ENCODE measurements at regions not wholly inside any gene's neighbourhood (a gene's known extent, or its start where the extent isn't known, plus 50 kb on each side); places are given as distances from the start of the nearest gene placed in this dataset.

DNA sequence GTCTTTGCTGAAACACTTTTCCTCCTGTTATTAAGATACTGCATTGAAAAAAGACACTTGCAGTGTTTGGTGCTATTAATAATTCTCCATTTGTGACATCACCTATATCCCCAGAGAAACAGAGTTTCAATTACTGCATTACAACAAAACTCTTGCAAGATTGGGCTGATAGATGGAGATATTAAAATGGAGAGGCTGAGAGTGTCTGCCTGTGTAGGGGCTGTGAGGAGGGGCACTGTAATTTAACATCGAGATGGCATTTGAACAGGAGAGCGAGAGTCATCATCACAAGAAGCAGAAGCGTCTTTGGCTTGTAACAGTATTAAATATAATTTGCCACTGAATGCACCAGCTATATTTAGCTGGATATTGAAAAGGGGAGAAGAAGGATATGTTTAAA is 316.5 kb downstream of the CDH26 start:
- DNase-seq (ENCODE audit: low read depth) = no peak

DNA sequence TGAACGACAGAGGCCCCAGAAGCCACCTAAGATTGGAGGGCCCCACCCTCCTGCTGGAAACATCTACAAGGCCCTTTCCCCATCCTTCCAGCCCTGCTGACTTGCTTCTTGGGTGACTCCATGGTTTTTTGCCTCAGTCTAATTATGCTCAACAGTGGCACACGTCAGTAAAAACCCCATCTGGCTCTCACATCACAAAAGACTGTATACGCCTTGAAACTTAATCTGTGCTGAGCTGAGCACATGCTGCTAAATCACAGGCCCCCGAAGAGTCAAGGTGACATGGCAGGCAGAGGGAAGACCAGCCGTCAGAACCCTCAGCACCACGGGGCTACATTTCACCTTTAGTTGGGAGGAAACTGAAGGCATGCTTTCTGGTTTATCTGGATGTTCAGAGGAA is 323.1 kb downstream of the CDH26 start:
- DNase-seq (ENCODE audit: low read depth) = no peak

DNA sequence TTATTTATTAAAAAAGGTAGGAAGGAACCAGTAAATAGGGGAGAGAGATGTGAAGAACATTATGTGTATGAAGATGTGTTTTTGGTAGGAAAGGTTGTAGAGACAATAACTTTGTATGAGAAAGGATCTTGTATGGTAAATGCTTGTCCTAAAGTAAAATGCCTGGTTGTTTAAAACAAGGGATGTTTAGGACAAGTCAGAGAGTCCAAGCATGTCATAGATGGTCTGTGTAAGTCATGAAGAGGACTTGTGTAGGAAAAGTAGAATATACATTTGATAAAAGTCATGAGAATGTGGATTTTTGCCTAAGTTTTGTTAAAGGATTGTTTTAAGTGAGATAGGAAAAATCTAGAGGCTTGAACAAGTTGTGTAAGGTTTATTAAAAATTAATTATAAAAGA is 325.1 kb downstream of the CDH26 start:
- no peak for DNase-seq (ENCODE audit: low read depth)

DNA sequence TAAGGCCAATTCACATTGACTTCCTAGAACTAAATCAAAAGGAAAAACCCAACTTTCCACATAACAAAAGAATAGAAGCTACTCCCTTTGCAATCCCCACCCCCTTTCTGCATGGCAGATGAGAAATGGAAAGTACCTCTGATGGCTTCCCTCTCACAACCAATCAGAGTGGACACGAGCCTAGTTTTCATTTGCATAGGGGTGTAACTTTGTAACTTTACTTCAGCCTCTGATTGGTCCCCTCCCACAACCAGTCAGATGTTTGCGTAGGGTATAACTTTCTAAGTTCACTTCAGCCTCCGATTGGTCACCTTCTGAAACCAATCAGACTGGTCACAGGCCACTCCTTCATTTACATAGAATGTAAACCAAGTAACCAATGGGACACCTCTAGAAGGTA is 328.5 kb downstream of the CDH26 start:
- DNase-seq (ENCODE audit: low read depth) = no peak

DNA sequence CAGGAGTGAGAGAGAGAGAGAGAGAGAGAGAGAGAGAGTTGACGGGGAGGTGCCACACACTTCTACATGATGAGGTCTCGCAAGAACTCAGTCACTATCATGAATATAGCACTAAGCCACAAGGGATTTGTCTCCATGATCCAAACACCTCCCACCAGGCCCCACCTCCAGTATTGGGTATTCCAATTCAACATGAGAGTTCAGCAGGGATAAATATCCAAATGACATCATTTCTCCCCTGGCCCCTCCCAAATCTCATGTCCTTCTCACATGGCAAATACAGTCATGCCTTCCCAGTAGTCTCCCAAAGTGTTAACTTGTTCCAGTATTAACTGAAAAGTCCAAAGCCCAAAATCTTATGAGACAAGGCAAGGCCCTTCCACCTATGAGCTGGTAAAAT is 330.7 kb downstream of the CDH26 start:
- DNase-seq (ENCODE audit: low read depth) = no peak

DNA sequence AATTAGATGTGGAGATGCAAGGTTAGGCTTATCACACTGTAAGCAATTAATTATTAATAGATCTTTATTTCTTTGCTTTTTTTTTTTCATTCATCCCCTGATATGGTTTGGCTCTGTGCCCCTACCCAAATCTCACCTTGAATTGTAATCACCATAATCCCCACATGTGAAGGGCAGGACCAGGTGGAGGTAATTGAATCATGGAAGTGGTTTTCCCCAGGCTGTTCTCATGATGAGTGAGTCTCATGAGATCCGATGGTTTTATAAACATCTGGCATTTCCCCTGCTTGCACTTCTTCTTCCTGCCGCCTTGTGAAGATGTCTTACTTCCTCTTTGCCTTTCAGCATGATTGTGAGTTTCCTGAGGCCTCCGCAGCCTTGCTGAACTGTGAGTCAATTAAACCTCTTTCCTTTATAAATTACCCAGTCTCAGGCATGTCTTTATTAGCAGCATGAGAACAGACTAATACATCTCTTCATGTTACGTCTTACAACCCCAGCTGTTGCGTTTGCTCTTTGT is 333.8 kb downstream of the CDH26 start:
- no peak for DNase-seq (ENCODE audit: low read depth)

DNA sequence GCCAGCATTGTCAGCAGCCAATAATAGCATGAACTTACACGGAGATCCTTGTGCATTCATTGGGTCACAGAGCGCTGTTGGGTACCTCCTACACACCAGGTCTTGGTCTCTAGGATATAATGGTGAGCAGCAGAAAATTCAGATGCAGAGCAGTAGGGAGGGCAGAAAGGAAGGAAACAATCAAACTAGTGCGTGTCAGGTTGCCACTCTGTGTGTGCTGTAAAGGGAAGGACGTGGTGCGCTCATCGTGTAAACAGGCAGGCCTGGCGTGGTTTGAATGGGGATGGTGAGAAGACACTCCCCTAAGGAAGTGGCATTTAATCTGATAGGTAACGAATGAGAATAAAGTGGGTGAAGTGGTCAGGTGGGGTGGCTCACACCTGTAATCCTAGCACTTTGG is 336.4 kb downstream of the CDH26 start:
- DNase-seq (ENCODE audit: low read depth) = no peak

DNA sequence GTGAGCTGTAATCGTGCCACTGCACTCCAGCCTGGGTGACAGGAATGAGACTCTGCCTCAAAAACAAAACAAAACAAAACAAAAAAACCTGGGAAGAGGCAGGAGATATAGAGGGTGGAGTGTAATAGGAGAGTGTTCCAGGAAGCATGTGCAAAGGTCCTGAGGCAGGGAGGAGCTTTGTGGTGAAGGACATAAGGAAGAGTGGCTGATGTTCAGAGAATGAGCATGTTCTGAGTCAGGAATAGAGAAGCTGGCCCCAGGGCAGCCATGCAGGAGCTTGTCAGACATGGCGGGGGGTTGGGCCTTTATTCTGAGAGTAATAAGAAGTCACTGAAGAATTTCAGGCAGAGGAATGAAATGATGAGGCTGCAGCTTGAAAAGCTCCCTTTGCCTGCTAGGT is 337.0 kb downstream of the CDH26 start:
- no peak for DNase-seq (ENCODE audit: low read depth)

DNA sequence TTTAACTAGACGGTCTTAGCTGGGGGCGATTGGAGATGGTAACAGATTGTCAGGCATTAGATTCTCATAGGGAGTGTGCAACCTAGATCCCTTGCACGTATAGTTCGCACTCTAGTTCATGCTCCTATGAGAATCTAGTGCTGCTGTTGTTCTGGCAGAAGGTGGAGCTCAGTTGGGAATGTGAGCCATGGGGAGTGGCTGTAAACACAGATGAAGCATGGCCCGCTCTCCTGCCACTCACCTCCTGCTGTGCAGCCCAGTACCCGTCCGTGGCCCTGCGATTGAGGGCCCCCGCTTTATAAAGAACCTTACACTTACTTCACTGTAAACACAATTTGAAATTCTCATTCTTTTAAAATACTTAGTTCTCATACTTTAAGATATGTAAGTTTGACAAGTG is 339.4 kb downstream of the CDH26 start:
- DNase-seq (ENCODE audit: low read depth) = no peak

DNA sequence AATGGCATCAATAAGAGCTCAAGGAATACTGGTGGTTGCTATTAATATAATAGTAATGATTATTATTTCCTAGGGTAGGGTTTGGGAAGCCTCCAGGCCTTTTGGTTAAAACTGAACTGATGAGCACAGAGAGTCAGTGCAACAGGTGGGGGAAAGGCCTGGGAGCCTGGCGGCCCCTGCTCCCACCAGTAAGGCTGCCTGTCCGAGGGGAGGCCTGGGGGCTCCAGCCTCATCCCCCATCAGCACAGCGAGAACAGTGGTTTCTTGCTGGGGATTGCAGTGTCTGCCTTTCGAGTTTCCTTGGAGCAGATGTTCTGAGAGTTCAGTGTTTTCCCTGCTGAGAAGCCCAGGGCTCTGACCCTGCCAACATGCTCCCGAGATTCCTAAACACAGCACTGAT is 340.4 kb downstream of the CDH26 start:
- DNase-seq (ENCODE audit: low read depth) = no peak

DNA sequence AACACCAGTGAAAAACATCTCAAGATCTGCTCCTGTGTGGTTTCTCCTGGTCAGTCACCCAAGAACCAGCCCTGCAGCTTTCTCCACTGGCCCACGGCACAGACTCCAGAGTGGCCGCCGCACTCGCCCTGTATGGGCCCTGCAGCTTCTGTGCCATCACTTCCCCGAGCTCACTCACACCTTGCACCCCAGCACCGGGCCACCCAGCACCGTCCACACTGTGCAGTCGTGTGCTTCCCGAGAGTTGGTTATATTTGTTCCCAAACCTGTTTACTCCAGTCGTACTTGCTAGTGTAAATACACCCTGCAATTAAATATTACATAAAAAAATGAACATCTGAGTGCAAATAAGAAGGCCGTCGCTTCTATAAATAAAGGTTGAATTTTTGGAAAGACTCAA is 341.7 kb downstream of the CDH26 start:
- no peak for DNase-seq (ENCODE audit: low read depth)

DNA sequence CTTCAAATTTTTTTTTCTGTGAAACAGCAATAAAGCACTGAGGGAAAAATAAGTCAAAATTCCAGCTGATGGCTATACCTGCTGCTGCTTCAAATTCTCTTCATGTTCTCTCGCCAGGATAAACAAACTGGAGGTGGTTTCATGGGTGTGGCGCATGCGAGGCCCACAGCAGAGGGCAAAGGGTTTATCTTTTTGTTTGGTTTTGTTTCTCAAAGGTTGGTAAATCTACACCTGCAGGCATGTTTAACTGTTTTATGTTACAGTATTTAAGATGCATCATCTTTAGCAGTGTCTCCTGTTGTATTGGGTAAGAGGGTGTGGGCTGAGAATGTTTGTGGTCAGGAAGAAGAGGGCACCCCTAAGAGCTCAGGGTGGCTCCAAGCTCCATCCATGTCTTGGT is 342.2 kb downstream of the CDH26 start:
- DNase-seq (ENCODE audit: low read depth) = no peak

DNA sequence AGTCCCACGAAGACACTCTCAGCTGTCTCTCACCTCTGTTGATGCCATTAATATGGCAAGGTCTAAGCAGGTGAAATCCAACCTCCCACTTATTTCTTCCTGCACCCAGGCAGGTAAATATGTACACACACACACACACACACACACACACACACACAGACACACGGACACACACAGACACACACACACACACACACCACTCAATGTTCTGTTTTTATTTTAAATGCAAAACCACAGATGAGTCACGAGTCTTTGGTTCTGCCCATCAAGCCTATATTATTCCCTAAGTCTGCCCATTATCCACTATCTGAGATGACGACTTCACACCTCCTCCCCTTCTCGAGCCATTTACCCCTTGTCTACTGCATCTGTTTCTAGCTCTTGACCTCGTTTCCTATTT is 344.7 kb downstream of the CDH26 start:
- no peak for DNase-seq (ENCODE audit: low read depth)

DNA sequence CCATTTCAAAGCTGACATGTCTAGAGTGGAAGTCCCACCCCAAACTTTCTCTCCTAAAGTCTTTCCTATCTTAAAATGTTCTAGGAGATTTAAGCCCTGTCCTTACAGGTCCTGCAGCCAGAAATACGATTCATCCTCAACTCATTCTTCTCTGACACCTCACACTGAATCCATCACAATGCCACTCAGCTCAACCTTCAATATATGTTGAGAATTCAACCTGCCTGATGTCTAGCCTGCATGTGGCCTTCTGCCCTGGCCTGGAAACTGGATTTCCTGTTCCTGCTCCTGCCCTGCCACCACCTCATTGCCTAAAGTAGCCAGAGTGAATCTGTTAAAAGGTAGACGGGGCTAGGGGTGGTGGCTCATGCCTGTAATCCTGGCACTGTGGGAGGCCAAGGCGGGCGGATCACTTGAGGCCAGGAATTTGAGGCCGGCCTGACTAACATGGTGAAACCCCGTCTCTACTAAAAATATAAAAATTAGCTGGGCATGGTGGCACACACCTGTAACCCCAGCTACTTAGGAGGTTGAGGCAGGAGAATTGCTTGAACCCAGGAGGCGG is 345.9 kb downstream of the CDH26 start:
- no peak for DNase-seq (ENCODE audit: low read depth)

DNA sequence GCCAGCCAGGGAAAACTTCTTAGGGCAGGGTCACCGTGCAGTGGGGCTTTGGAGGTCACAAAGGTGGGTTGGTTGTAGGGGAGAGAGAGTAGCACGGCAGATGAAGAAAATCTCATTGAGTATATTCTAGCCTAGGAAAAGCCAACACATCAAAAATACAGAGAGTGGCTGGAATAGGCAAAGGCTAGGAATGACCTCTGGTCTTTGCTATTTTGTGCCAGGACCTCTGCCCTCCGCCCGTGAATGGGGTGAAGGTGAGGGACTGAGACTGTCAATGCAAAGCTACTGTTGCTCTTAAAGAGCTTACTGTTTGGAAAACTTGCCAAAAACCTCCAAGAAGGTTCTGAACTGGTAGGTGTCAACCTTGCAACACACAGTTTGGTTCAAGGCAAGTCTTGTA is 346.7 kb downstream of the CDH26 start:
- no peak for DNase-seq (ENCODE audit: low read depth)

DNA sequence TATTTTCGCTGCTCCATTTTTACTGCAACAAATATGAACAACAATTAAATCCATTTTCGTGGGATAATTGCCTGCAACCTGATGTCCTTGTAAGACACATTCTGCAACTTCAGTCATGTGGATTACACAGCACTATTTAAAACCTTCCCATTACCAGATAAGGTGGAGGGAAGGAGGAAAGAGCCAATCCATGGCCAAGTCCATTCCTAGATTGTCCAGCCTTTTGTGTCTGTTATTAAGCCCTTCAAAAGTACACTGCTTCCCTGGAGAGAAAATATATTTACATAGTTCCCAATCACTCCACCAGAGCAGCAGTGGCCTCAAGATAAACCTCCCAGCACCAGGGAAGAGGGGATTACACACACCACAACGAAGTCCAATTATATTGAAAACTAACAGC is 347.9 kb downstream of the CDH26 start:
- DNase-seq (ENCODE audit: low read depth) = no peak

DNA sequence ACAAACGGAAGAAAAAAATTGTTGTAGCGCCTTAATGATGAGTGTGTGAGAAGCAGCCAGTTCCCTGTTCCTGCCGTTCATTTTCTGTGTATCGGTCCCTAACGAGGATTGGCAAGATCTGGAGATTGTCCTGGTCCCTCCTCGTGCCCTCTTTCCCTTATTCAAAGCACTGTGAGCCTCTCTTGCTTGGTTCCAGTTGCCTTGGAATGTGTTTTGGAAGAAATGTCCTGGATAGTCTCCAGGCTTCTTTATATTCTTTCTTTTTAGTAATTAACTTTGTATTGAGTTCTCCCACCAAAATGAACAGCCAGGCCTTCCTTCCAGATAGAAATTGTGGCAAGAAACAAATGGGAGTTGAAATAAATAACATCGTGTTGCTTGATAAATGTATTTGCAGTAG is 348.3 kb downstream of the CDH26 start:
- no peak for DNase-seq (ENCODE audit: low read depth)

DNA sequence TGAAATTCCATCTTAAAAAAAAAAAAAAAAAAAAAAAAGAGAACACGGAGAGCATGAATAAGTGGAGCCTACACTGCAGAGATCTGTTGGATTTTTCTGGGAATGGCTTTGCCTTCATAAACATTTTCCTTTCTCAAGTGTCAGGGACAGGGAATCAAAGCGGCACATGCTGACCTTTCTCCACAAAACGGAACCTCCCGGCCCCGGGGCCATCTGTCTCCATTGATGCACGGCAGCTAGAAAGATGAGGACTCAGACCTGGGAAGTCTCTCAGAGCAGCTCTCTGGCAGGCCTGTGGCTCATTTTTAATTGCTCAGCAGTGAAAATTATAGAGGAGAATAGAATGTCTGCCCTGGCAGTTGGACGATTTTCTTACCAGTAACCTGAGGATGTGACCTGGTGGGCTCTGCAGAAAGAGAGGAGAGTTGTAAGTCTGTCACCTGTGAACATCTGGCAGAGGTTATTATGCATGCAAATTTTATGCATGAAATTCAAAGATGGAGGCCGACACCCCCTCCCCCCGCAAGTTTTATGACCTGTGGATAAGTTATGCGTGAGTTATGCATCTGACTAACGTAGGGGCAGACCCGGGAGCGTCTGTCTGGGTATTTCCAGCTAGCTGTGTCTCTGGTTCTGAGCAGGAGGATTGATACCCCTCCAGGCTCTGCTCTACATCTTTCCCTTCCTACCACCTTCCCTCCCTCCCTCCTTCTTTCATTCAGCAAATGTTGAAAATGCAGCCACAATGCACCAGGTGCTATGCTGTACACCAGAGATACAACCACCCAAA is 352.5 kb downstream of the CDH26 start:
- DNase-seq (ENCODE audit: low read depth) = no peak

DNA sequence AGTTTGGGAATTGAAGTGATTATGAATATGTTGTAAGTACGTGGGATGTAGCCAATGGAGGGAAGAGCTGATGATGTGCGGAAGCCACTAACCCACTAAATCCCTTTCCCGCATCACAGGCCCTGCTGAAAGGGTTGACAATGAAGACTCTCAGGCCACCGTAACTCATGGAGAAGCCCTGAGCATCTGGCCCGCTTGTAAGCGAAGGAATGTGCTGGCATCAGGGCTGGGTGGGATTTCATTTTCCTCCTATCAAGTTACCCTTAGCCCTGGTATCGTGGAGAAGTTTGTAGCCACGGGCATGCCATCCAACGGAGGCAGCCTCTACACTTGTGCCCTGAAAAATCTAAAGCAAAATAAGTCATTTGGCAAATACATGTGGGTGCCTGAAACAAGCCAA is 355.0 kb downstream of the CDH26 start:
- no peak for DNase-seq (ENCODE audit: low read depth)

DNA sequence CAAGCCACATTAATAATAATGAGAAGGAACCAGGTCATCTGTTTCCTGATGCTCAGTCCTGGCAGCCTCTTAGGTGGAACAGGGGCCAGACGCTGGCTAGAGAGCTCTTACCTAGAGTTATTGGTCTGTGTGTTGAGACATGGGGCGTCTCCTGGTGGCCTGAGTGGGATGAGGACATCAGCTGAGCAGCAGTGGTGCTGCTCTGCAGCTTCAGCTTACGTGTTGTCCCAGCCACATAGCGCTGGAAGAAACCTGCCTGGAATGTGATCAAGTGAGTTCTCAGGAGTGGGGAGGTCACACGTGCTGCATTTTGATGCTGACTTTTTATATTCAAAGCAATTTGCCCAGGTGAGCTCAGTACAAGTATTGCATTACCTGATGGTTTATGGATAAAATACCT is 355.4 kb downstream of the CDH26 start:
- no peak for DNase-seq (ENCODE audit: low read depth)

DNA sequence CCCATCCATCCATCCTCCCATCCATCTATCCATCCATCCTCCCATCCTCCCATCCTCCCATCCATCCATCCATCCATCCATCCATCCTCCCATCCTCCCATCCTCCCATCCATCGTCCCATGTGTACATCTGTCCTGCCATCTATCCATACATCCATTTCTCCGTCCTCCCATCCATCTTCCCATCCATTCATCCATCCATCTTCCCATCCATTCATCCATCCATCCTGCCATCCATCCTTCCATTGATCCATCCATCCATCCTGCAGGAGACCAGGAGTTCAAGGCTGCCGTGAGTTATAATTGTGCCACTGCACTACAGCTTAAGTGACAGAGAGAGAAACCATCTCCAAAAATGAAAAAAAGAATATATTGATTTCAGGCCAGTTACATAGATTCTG is 356.5 kb downstream of the CDH26 start:
- DNase-seq (ENCODE audit: low read depth) = no peak

DNA sequence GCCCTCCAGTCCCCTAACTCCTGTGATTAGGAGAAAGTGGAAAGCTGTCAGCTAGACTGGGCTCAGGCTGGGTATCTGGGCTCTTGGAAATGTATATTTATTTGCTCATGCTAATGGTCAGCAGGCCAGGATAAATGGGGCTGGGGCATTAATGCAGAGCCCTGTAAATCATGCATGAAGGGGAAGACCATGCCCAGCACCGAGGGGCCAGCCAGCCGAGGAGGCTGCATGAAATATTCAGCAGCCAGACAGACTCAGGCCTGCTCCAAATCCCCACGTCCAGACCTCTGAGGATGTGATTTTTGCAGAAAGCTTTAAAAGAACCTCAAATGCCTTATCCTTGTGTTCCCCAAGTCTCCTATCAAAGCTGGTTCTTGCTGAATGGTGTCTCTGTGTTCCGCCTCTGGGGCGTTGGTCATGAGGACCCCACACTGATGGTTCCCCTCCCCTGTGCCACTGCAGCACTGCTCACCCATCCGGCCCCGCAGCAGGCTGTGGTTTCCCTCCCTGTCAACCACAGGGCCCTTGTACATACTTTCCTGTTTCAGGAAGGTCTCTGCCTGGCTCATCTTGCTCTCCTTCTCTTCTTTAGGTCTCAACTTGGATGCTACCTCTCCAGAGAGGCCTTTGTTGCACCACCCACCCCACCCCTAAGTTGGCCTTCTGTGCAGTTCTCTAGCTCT is 358.4 kb downstream of the CDH26 start:
- DNase-seq (ENCODE audit: low read depth) = no peak

DNA sequence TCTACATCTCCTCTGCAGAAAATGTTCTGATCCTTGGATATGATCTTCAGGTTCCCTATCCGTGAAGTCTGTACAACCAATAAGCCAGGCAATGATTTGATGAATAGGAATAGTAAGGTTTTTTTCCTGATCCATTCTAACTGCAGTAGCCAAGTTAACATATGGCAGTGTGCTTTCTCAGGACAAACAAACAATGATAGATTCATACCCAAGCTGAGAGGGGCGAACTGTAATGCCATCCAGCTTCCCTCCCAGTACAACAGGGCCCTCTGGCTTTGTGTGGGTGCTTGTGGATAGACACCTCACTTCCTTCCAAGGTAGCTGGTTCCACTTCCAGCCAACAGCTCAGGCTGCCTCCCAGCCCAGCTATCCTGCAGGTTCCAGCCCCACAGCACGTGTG is 359.2 kb downstream of the CDH26 start:
- DNase-seq (ENCODE audit: low read depth) = no peak

Measured in non-pigmented ciliary epithelial cell (primary cell).